ENCODE measurements at regions not wholly inside any gene's neighbourhood (a gene's known extent, or its start where the extent isn't known, plus 50 kb on each side); places are given as distances from the start of the nearest gene placed in this dataset.

GRCh38 chr22:27454807-27455450, 346.6 kb downstream of the MN1 start:
- Histone ChIP-seq H3K4me3 (ENCODE audit: low read depth, low read length, poor library complexity, severe bottlenecking) (no peak overlapping the region), H3K27ac (ENCODE audit: low read depth, low read length, poor library complexity, severe bottlenecking) (no peak overlapping the region), H3K9me3 (ENCODE audit: low read depth, low read length, poor library complexity, severe bottlenecking) (no peaks in the 10 kb centered on the region), H3K4me1 (ENCODE audit: insufficient read depth, low read length, poor library complexity, severe bottlenecking) (peaks cover 2% of the 10 kb centered on the region), H3K27me3 (replicated peaks; ENCODE audit: insufficient read depth, low read depth, low read length, poor library complexity) (no peaks in the 10 kb centered on the region), H3K36me3 (ENCODE audit: insufficient read depth, low read length, poor library complexity, severe bottlenecking) (no peaks in the 10 kb centered on the region)
- no peak for DNase-seq (ENCODE audit: low spot score)
- BruUV-seq (replicated peaks), result no TSS peak
- intact Hi-C loops (cut with micrococcal nuclease; ENCODE audit: unreplicated experiment), result no loop called here
- POLR2A ChIA-PET (ENCODE audit: low non-redundant PET), result no interaction called here
- TF ChIP-seq EZH2 (IDR thresholded peaks at IDR 0.05; ENCODE audit: borderline replicate concordance, low read depth, low read length, poor library complexity, severe bottlenecking) (no peak), CTCF (conservative IDR thresholded peaks at IDR 0.05; ENCODE audit: low read depth, low read length) (no peak)
- CTCF ChIA-PET, result no interaction called here

GRCh38 chr22:27455526-27455925, 346.0 kb downstream of the MN1 start:
- BruUV-seq (replicated peaks), result no TSS peak
- Histone ChIP-seq H3K4me3 (ENCODE audit: low read depth, low read length, poor library complexity, severe bottlenecking) (no peak overlapping the region), H3K27me3 (replicated peaks; ENCODE audit: insufficient read depth, low read depth, low read length, poor library complexity) (no peaks in the 10 kb centered on the region), H3K36me3 (ENCODE audit: insufficient read depth, low read length, poor library complexity, severe bottlenecking) (no peaks in the 10 kb centered on the region), H3K27ac (ENCODE audit: low read depth, low read length, poor library complexity, severe bottlenecking) (no peak overlapping the region), H3K9me3 (ENCODE audit: low read depth, low read length, poor library complexity, severe bottlenecking) (no peaks in the 10 kb centered on the region), H3K4me1 (ENCODE audit: insufficient read depth, low read length, poor library complexity, severe bottlenecking) (peaks cover 2% of the 10 kb centered on the region)
- no peak for DNase-seq (ENCODE audit: low spot score)
- ChIA-PET POLR2A (ENCODE audit: low non-redundant PET) (no interaction called here), CTCF (no interaction called here)
- TF ChIP-seq EZH2 (IDR thresholded peaks at IDR 0.05; ENCODE audit: borderline replicate concordance, low read depth, low read length, poor library complexity, severe bottlenecking), result no peak
- TF ChIP-seq CTCF (conservative IDR thresholded peaks at IDR 0.05; ENCODE audit: low read depth, low read length), result no peak
- intact Hi-C loops (cut with micrococcal nuclease; ENCODE audit: unreplicated experiment), result no loop called here

GRCh38 chr22:27456696-27457503, 344.7 kb downstream of the MN1 start:
- no peaks in the 10 kb centered on the region for H3K27me3 ChIP-seq (replicated peaks; ENCODE audit: insufficient read depth, low read depth, low read length, poor library complexity)
- H3K4me3 ChIP-seq (ENCODE audit: low read depth, low read length, poor library complexity, severe bottlenecking), result no peak overlapping the region
- no peak overlapping the region for H3K27ac ChIP-seq (ENCODE audit: low read depth, low read length, poor library complexity, severe bottlenecking)
- intact Hi-C loops (cut with micrococcal nuclease; ENCODE audit: unreplicated experiment), result no loop called here
- no peaks in the 10 kb centered on the region for H3K36me3 ChIP-seq (ENCODE audit: insufficient read depth, low read length, poor library complexity, severe bottlenecking)
- DNase-seq (ENCODE audit: low spot score), result no peak
- peaks cover 2% of the 10 kb centered on the region for H3K4me1 ChIP-seq (ENCODE audit: insufficient read depth, low read length, poor library complexity, severe bottlenecking)
- no peak for TF ChIP-seq EZH2 (IDR thresholded peaks at IDR 0.05; ENCODE audit: borderline replicate concordance, low read depth, low read length, poor library complexity, severe bottlenecking)
- POLR2A ChIA-PET (ENCODE audit: low non-redundant PET), result no interaction called here
- CTCF ChIA-PET, result no interaction called here
- no TSS peak for BruUV-seq (replicated peaks)
- H3K9me3 ChIP-seq (ENCODE audit: low read depth, low read length, poor library complexity, severe bottlenecking), result no peaks in the 10 kb centered on the region

All from A673 (cell line).